ENCODE measurements at regions not wholly inside any gene's neighbourhood (a gene's known extent, or its start where the extent isn't known, plus 50 kb on each side); places are given as distances from the start of the nearest gene placed in this dataset.

- no peak for TF ChIP-seq CTCF (IDR thresholded peaks at IDR 0.05)
- no peak for TF ChIP-seq POLR2A (IDR thresholded peaks at IDR 0.05; ENCODE audit: low read depth)
- TF ChIP-seq EP300 (IDR thresholded peaks at IDR 0.05), result no peak
Measured at GRCh38 chr3:5488771-5489170, 301.3 kb downstream of the EDEM1 start.
